GM12874 (cell line): ENCODE measurements at regions not wholly inside any gene's neighbourhood (a gene's known extent, or its start where the extent isn't known, plus 50 kb on each side); places are given as distances from the start of the nearest gene placed in this dataset.

Experiments
- CTCF ChIP-seq: IDR thresholded peaks from 2 replicates; pipeline ENCODE4 v1.5.1; 2011; ENCODE audit warnings: low read depth, mild to moderate bottlenecking, control low read depth, low read length, moderate library complexity; ENCODE audit not compliant: insufficient read depth

GRCh38 chr14:104360501-104360900 lies 219.1 kb upstream of the C14orf180 start:
- TF ChIP-seq CTCF, result no peak

GRCh38 chr14:104361101-104361591 lies 218.4 kb upstream of the C14orf180 start:
- no peak for TF ChIP-seq CTCF

GRCh38 chr14:104361921-104362681 lies 217.5 kb upstream of the C14orf180 start:
- no peak for TF ChIP-seq CTCF

- TF ChIP-seq CTCF, result no peak
Observed at GRCh38 chr14:104362761-104363605, 216.6 kb upstream of the C14orf180 start.

GRCh38 chr14:104363891-104364760 lies 215.4 kb upstream of the C14orf180 start:
- no peak for TF ChIP-seq CTCF

- no peak for TF ChIP-seq CTCF
Observed at GRCh38 chr14:104364830-104365229, 214.7 kb upstream of the C14orf180 start.
